ENCODE measurements at regions not wholly inside any gene's neighbourhood (a gene's known extent, or its start where the extent isn't known, plus 50 kb on each side); places are given as distances from the start of the nearest gene placed in this dataset.

DNA sequence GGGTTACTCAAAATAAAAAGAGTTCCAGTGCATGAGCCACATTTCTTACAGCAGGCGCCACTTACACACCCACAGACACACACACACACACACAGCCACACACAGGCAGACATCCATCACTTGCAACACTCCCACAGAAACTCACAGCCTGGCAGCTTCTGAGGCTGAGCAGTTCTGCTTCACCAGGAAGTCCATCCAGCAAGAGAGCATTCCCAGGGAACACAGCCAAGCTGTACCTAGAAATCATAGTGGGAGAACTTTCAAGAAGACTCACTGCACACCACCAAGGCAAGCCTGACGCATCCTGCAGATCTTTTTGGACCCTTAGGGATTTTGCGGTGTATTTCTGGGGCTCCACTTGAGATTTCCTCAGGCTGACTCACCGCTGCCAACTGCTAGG lies 140.9 kb upstream of the WSB1 start:
- TF ChIP-seq, protein P1, sequence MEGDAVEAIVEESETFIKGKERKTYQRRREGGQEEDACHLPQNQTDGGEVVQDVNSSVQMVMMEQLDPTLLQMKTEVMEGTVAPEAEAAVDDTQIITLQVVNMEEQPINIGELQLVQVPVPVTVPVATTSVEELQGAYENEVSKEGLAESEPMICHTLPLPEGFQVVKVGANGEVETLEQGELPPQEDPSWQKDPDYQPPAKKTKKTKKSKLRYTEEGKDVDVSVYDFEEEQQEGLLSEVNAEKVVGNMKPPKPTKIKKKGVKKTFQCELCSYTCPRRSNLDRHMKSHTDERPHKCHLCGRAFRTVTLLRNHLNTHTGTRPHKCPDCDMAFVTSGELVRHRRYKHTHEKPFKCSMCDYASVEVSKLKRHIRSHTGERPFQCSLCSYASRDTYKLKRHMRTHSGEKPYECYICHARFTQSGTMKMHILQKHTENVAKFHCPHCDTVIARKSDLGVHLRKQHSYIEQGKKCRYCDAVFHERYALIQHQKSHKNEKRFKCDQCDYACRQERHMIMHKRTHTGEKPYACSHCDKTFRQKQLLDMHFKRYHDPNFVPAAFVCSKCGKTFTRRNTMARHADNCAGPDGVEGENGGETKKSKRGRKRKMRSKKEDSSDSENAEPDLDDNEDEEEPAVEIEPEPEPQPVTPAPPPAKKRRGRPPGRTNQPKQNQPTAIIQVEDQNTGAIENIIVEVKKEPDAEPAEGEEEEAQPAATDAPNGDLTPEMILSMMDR (IDR thresholded peaks at IDR 0.05; ENCODE audit: low read depth, low read length, poor library complexity, severe bottlenecking) = no peak
- no peak for TF ChIP-seq EZH2phosphoT487 (IDR thresholded peaks at IDR 0.05; ENCODE audit: borderline replicate concordance, low read length)
